ENCODE measurements at regions not wholly inside any gene's neighbourhood (a gene's known extent, or its start where the extent isn't known, plus 50 kb on each side); places are given as distances from the start of the nearest gene placed in this dataset.

DNA sequence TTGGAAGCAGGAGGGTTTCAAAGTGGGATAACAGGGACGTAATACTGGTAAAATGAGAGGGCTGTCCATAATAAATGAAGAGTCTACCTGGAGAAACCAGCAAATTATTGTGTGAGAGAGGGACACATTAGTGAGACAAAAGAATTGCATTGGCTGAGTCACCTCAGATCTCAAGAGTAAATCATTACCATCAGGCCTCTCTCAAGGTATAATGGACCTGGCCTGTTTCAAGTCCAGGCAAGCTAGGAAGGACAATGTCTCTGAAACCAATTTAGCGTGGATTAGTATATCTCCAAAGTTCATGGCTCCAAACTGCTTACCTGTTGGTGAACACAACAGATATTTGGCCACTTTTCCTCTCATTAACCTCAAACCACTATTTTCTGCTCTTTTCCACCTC lies 471.4 kb downstream of the CMPK2 start:
- H3K9me3 ChIP-seq (ENCODE audit: insufficient read depth, low read depth, low read length), result no peaks in the 10 kb centered on the region; the same call in 1 of the 2 replicates
- no peak overlapping the region for H3K4me2 ChIP-seq (ENCODE audit: low read depth, low read length, poor library complexity, severe bottlenecking)
- H3K4me3 ChIP-seq (ENCODE audit: low read length, poor library complexity, severe bottlenecking), result no peak overlapping the region
- no peaks in the 10 kb centered on the region for H3K79me2 ChIP-seq (ENCODE audit: insufficient read depth, low read length)
- no peaks in the 10 kb centered on the region for H4K20me1 ChIP-seq (ENCODE audit: insufficient read depth, low read length, poor library complexity, severe bottlenecking)
- no peaks in the 10 kb centered on the region for H3K27me3 ChIP-seq (ENCODE audit: insufficient read depth, low read length, poor library complexity, severe bottlenecking)
- no peaks in the 10 kb centered on the region for H3K36me3 ChIP-seq (ENCODE audit: insufficient read depth, low read length)
- H3K9me2 ChIP-seq (replicated peaks; ENCODE audit: low read depth, low read length), result no peaks in the 10 kb centered on the region
- no peak overlapping the region for H3K9ac ChIP-seq (ENCODE audit: low read depth, low read length, poor library complexity, severe bottlenecking)
- no peaks in the 10 kb centered on the region for H3F3A ChIP-seq (ENCODE audit: low read depth)
- no peak for TF ChIP-seq EZH2phosphoT487 (IDR thresholded peaks at IDR 0.05; ENCODE audit: borderline replicate concordance)
- no peak for TF ChIP-seq CTCF (conservative IDR thresholded peaks at IDR 0.05; ENCODE audit: low read length)
- no peaks in the 10 kb centered on the region for H3K4me1 ChIP-seq (ENCODE audit: insufficient read depth, low read length, poor library complexity, severe bottlenecking)
- H2AFZ ChIP-seq (ENCODE audit: low read length), result no peak overlapping the region

- Histone ChIP-seq H3K27me3 (ENCODE audit: insufficient read depth, low read length, poor library complexity, severe bottlenecking) (no peaks in the 10 kb centered on the region), H2AFZ (ENCODE audit: low read length) (no peak overlapping the region)
These were observed 467.3 kb downstream of the CMPK2 start for GRCh38 chr2:6398421-6398820.

DNA sequence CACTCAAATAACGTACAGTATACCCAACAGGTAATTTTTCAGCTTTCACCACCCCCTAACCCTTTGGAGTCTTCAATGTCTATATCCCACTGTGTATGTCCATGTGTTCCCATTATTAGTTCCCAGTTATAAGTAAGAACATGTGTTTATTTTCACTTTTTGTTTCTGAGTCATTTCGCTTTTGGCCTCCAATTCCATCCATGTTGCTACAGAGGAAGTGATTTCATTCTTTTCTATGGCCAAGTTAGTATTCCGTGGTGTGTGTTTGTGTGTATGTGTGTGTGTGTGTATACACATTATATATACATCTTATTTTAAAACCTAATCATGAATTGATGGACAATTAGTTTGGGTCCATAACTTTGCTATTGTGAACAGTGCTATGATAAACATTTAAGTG lies 464.4 kb downstream of the CMPK2 start:
- Histone ChIP-seq H3K4me3 (ENCODE audit: low read length, poor library complexity, severe bottlenecking) (no peak overlapping the region), H2AFZ (ENCODE audit: low read length) (no peak overlapping the region), H3K36me3 (ENCODE audit: insufficient read depth, low read length) (no peaks in the 10 kb centered on the region), H3K4me2 (ENCODE audit: low read depth, low read length, poor library complexity, severe bottlenecking) (no peak overlapping the region), H3K9me3 (ENCODE audit: insufficient read depth, low read depth, low read length) (no peaks in the 10 kb centered on the region; the same call in 1 of the 2 replicates), H3K79me2 (ENCODE audit: insufficient read depth, low read length) (no peaks in the 10 kb centered on the region), H3K9me2 (replicated peaks; ENCODE audit: low read depth, low read length) (no peaks in the 10 kb centered on the region), H3K27me3 (ENCODE audit: insufficient read depth, low read length, poor library complexity, severe bottlenecking) (no peaks in the 10 kb centered on the region), H3K4me1 (ENCODE audit: insufficient read depth, low read length, poor library complexity, severe bottlenecking) (no peaks in the 10 kb centered on the region), H3F3A (ENCODE audit: low read depth) (no peaks in the 10 kb centered on the region), H4K20me1 (ENCODE audit: insufficient read depth, low read length, poor library complexity, severe bottlenecking) (no peaks in the 10 kb centered on the region), H3K9ac (ENCODE audit: low read depth, low read length, poor library complexity, severe bottlenecking) (no peak overlapping the region)
- no peak for TF ChIP-seq EZH2phosphoT487 (IDR thresholded peaks at IDR 0.05; ENCODE audit: borderline replicate concordance)
- TF ChIP-seq CTCF (conservative IDR thresholded peaks at IDR 0.05; ENCODE audit: low read length), result no peak

More at GRCh38 chr2:6398421-6398820, 467.3 kb downstream of the CMPK2 start:
- no peaks in the 10 kb centered on the region for H3K36me3 ChIP-seq (ENCODE audit: insufficient read depth, low read length)
- H3K79me2 ChIP-seq (ENCODE audit: insufficient read depth, low read length), result no peaks in the 10 kb centered on the region
- no peak overlapping the region for H3K9ac ChIP-seq (ENCODE audit: low read depth, low read length, poor library complexity, severe bottlenecking)
- no peaks in the 10 kb centered on the region for H3F3A ChIP-seq (ENCODE audit: low read depth)
- H4K20me1 ChIP-seq (ENCODE audit: insufficient read depth, low read length, poor library complexity, severe bottlenecking), result no peaks in the 10 kb centered on the region
- H3K4me2 ChIP-seq (ENCODE audit: low read depth, low read length, poor library complexity, severe bottlenecking), result no peak overlapping the region
- H3K9me3 ChIP-seq (ENCODE audit: insufficient read depth, low read depth, low read length), result no peaks in the 10 kb centered on the region; the same call in 1 of the 2 replicates
- H3K4me1 ChIP-seq (ENCODE audit: insufficient read depth, low read length, poor library complexity, severe bottlenecking), result no peaks in the 10 kb centered on the region
- TF ChIP-seq EZH2phosphoT487 (IDR thresholded peaks at IDR 0.05; ENCODE audit: borderline replicate concordance) (no peak), CTCF (conservative IDR thresholded peaks at IDR 0.05; ENCODE audit: low read length) (no peak)
- no peaks in the 10 kb centered on the region for H3K9me2 ChIP-seq (replicated peaks; ENCODE audit: low read depth, low read length)
- H3K4me3 ChIP-seq (ENCODE audit: low read length, poor library complexity, severe bottlenecking), result no peak overlapping the region

All from Loucy (cell line).